ENCODE measurements at regions not wholly inside any gene's neighbourhood (a gene's known extent, or its start where the extent isn't known, plus 50 kb on each side); places are given as distances from the start of the nearest gene placed in this dataset.

DNA sequence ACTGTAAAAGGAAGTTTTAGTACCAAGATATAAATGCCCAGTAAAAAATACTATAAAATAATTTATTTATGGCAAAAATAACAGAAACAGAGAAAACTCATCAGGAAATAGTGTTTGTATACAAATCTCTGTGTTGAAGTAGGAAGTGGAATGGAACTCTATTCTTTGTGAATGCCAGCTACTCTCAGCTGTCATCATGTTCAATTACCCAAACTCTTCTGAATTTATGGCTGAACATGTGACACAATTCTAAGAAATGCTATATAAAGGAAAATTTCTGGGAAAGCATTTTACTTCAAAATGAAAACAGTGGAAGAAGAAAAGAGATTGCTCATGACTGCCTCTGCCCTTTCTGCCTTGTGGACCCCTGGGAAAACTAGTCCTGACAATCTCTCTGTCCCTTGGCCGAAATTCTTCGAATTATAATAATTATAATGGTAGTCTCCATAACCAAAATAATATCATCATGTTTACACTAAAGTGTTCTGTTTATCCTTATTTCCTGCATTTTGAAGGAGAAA, 522.3 kb upstream of the ST8SIA4 start:
- H3K27me3 ChIP-seq (ENCODE audit: insufficient read depth, low read length) = no peaks in the 10 kb centered on the region
- no peak overlapping the region for H3K9ac ChIP-seq (ENCODE audit: low read depth, low read length)
- no peak overlapping the region for H3K27ac ChIP-seq (ENCODE audit: low read length)
- H3K4me3 ChIP-seq (ENCODE audit: low read length) = no peak overlapping the region
- no peaks in the 10 kb centered on the region for H3K4me1 ChIP-seq (ENCODE audit: insufficient read depth, low read length)
- no peaks in the 10 kb centered on the region for H3K36me3 ChIP-seq (ENCODE audit: insufficient read depth, low read depth, low read length)
- H3K9me3 ChIP-seq (ENCODE audit: insufficient read depth, low read depth, low read length) = no peaks in the 10 kb centered on the region

- Histone ChIP-seq H3K4me3 (ENCODE audit: low read length) (no peak overlapping the region), H3K36me3 (ENCODE audit: insufficient read depth, low read depth, low read length) (no peaks in the 10 kb centered on the region), H3K4me1 (ENCODE audit: insufficient read depth, low read length) (no peaks in the 10 kb centered on the region), H3K9me3 (ENCODE audit: insufficient read depth, low read depth, low read length) (no peaks in the 10 kb centered on the region), H3K9ac (ENCODE audit: low read depth, low read length) (no peak overlapping the region), H3K27ac (ENCODE audit: low read length) (no peak overlapping the region), H3K27me3 (ENCODE audit: insufficient read depth, low read length) (no peaks in the 10 kb centered on the region)
These were observed 521.6 kb upstream of the ST8SIA4 start for GRCh38 chr5:101424530-101425175.

DNA sequence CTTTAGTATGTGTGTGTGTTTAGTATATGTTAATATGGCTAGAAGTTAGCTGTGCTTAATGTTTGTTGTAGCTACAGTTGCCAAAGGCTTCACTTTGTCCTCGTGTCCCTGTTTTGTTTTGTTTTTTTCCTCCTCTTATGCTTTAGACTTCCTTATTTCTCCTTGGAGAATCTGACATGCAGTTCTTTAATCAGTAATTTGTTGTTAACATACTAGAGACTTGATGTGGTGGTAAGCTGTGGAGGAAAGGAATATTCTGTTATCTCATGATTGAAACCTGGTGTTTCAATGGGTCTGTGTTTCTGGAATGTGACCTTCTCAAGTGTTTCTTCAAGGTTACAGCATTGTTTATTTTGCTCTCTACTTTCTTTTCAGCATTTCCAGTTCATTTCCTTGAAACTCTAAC, 515.6 kb upstream of the ST8SIA4 start:
- no peak overlapping the region for H3K27ac ChIP-seq (ENCODE audit: low read length)
- peaks cover under 1% of the 10 kb centered on the region; the same call in 1 of the 2 replicates for H3K9me3 ChIP-seq (ENCODE audit: insufficient read depth, low read depth, low read length)
- no peaks in the 10 kb centered on the region for H3K27me3 ChIP-seq (ENCODE audit: insufficient read depth, low read length)
- no peak overlapping the region for H3K9ac ChIP-seq (ENCODE audit: low read depth, low read length)
- H3K36me3 ChIP-seq (ENCODE audit: insufficient read depth, low read depth, low read length) = no peaks in the 10 kb centered on the region
- H3K4me1 ChIP-seq (ENCODE audit: insufficient read depth, low read length) = no peaks in the 10 kb centered on the region
- no peak overlapping the region for H3K4me3 ChIP-seq (ENCODE audit: low read length)

- Histone ChIP-seq H3K27me3 (ENCODE audit: insufficient read depth, low read length) (no peaks in the 10 kb centered on the region), H3K9ac (ENCODE audit: low read depth, low read length) (no peak overlapping the region), H3K4me3 (ENCODE audit: low read length) (no peak overlapping the region), H3K9me3 (ENCODE audit: insufficient read depth, low read depth, low read length) (no peaks in the 10 kb centered on the region), H3K36me3 (ENCODE audit: insufficient read depth, low read depth, low read length) (no peaks in the 10 kb centered on the region), H3K4me1 (ENCODE audit: insufficient read depth, low read length) (no peaks in the 10 kb centered on the region), H3K27ac (ENCODE audit: low read length) (no peak overlapping the region)
These were observed 501.4 kb upstream of the ST8SIA4 start for GRCh38 chr5:101404531-101404930.

DNA sequence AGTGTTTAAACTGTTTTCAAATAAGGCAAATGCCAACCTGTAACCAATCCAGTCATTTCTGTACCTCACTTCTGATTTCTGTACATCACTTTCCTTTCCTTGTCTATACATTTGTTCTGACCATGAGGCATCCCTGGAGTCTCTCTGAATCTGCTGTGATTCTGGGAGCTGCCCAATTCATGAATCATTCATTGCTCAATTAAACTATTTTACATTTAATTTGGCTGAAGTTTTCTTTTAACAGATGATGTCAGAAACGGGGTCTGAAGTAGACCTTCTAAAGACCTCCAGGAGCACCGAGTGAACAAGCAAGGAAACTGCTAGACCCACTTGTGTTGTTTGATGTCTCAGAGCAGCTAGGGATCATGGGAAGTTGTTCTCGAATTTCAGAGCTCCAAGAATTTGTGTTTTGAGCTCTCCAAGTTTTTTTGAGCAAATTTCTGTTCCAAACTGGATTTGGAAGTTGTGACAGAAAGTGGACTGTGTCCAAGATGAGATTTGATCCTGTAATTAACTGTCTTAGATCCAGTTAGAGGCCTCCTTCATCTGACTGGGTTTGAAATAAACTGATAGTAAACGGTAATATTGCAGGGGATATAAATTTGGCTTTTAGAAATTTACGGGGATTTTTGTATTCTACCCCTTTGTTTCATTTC, 490.8 kb upstream of the ST8SIA4 start:
- no peak overlapping the region for H3K9ac ChIP-seq (ENCODE audit: low read depth, low read length)
- H3K9me3 ChIP-seq (ENCODE audit: insufficient read depth, low read depth, low read length) = peaks cover 17% of the 10 kb centered on the region; the same call in 1 of the 2 replicates
- no peak overlapping the region for H3K27ac ChIP-seq (ENCODE audit: low read length)
- no peaks in the 10 kb centered on the region for H3K36me3 ChIP-seq (ENCODE audit: insufficient read depth, low read depth, low read length)
- no peak overlapping the region for H3K4me3 ChIP-seq (ENCODE audit: low read length)
- H3K4me1 ChIP-seq (ENCODE audit: insufficient read depth, low read length) = no peaks in the 10 kb centered on the region
- no peaks in the 10 kb centered on the region for H3K27me3 ChIP-seq (ENCODE audit: insufficient read depth, low read length)

- Histone ChIP-seq H3K9me3 (ENCODE audit: insufficient read depth, low read depth, low read length) (no peaks in the 10 kb centered on the region), H3K27ac (ENCODE audit: low read length) (no peak overlapping the region), H3K9ac (ENCODE audit: low read depth, low read length) (no peak overlapping the region), H3K27me3 (ENCODE audit: insufficient read depth, low read length) (no peaks in the 10 kb centered on the region), H3K36me3 (ENCODE audit: insufficient read depth, low read depth, low read length) (no peaks in the 10 kb centered on the region), H3K4me1 (ENCODE audit: insufficient read depth, low read length) (no peaks in the 10 kb centered on the region), H3K4me3 (ENCODE audit: low read length) (no peak overlapping the region)
These were observed 487.2 kb upstream of the ST8SIA4 start for GRCh38 chr5:101390151-101390908.

- Histone ChIP-seq H3K27me3 (ENCODE audit: insufficient read depth, low read length) (no peaks in the 10 kb centered on the region), H3K4me1 (ENCODE audit: insufficient read depth, low read length) (no peaks in the 10 kb centered on the region), H3K4me3 (ENCODE audit: low read length) (no peak overlapping the region), H3K36me3 (ENCODE audit: insufficient read depth, low read depth, low read length) (no peaks in the 10 kb centered on the region), H3K9ac (ENCODE audit: low read depth, low read length) (no peak overlapping the region), H3K27ac (ENCODE audit: low read length) (no peak overlapping the region), H3K9me3 (ENCODE audit: insufficient read depth, low read depth, low read length) (no peaks in the 10 kb centered on the region)
These were observed 482.2 kb upstream of the ST8SIA4 start for GRCh38 chr5:101385276-101385675.

- H3K4me3 ChIP-seq (ENCODE audit: low read length) = no peak overlapping the region
- no peak overlapping the region for H3K27ac ChIP-seq (ENCODE audit: low read length)
- peaks cover 4% of the 10 kb centered on the region; the same call in 1 of the 2 replicates for H3K27me3 ChIP-seq (ENCODE audit: insufficient read depth, low read length)
- no peaks in the 10 kb centered on the region for H3K9me3 ChIP-seq (ENCODE audit: insufficient read depth, low read depth, low read length)
- H3K36me3 ChIP-seq (ENCODE audit: insufficient read depth, low read depth, low read length) = no peaks in the 10 kb centered on the region
- no peak overlapping the region for H3K9ac ChIP-seq (ENCODE audit: low read depth, low read length)
- H3K4me1 ChIP-seq (ENCODE audit: insufficient read depth, low read length) = no peaks in the 10 kb centered on the region
These were observed 467.1 kb upstream of the ST8SIA4 start for GRCh38 chr5:101370181-101370580.

DNA sequence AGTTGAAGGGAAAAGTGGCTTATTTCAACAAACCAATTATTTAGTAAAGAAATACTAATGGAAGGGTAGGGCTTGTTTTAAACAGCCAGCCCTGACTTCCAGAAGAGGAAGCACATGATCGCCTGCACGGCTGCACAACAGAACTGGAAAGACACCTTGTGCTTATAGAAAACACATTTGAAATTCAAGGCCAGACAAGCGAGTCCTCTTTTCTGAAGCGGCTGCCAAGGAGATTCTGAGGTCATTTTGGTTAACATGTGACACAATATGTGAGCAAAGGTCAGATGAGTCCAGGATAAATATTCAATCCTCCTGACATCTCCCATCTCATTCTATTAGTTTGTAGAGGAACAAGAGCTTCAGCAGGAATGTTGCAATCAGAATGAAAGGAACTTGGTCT, 461.4 kb upstream of the ST8SIA4 start:
- Histone ChIP-seq H3K4me3 (ENCODE audit: low read length) (no peak overlapping the region), H3K4me1 (ENCODE audit: insufficient read depth, low read length) (peaks cover 2% of the 10 kb centered on the region; the same call in 1 of the 2 replicates), H3K27me3 (ENCODE audit: insufficient read depth, low read length) (no peaks in the 10 kb centered on the region), H3K27ac (ENCODE audit: low read length) (no peak overlapping the region), H3K9me3 (ENCODE audit: insufficient read depth, low read depth, low read length) (no peaks in the 10 kb centered on the region), H3K9ac (ENCODE audit: low read depth, low read length) (no peak overlapping the region), H3K36me3 (ENCODE audit: insufficient read depth, low read depth, low read length) (no peaks in the 10 kb centered on the region)

DNA sequence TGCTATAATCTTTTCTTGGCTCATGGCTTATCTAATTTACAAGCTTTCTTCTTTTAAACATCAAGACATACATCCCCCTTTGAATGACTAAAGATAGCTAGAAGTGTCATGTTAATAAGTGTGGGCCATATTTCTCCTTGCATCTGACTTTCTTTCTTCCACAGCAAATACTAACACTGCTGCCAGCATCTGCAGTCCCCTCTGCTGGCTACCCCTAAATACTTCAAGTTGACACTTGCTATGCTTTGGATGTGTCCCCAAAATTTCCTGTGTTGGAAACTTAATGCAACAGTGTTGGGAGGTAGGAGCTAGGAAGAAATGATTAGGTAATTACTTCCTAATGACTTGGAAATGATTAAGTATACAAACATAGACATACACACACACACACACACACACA, 459.0 kb upstream of the ST8SIA4 start:
- no peaks in the 10 kb centered on the region for H3K9me3 ChIP-seq (ENCODE audit: insufficient read depth, low read depth, low read length)
- no peak overlapping the region for H3K9ac ChIP-seq (ENCODE audit: low read depth, low read length)
- no peak overlapping the region for H3K4me3 ChIP-seq (ENCODE audit: low read length)
- no peaks in the 10 kb centered on the region for H3K27me3 ChIP-seq (ENCODE audit: insufficient read depth, low read length)
- no peak overlapping the region for H3K27ac ChIP-seq (ENCODE audit: low read length)
- no peaks in the 10 kb centered on the region for H3K36me3 ChIP-seq (ENCODE audit: insufficient read depth, low read depth, low read length)
- peaks cover 2% of the 10 kb centered on the region; the same call in 1 of the 2 replicates for H3K4me1 ChIP-seq (ENCODE audit: insufficient read depth, low read length)

GRCh38 chr5:101346906-101347305, 443.8 kb upstream of the ST8SIA4 start:
- Histone ChIP-seq H3K27ac (ENCODE audit: low read length) (no peak overlapping the region), H3K27me3 (ENCODE audit: insufficient read depth, low read length) (no peaks in the 10 kb centered on the region), H3K9ac (ENCODE audit: low read depth, low read length) (no peak overlapping the region), H3K9me3 (ENCODE audit: insufficient read depth, low read depth, low read length) (no peaks in the 10 kb centered on the region), H3K4me1 (ENCODE audit: insufficient read depth, low read length) (no peaks in the 10 kb centered on the region), H3K4me3 (ENCODE audit: low read length) (no peak overlapping the region), H3K36me3 (ENCODE audit: insufficient read depth, low read depth, low read length) (no peaks in the 10 kb centered on the region)
